GM23338 (cell line): ENCODE measurements at regions not wholly inside any gene's neighbourhood (a gene's known extent, or its start where the extent isn't known, plus 50 kb on each side); places are given as distances from the start of the nearest gene placed in this dataset.

Experiments
- CREB1 ChIP-seq: fragments of 250-450 bp; sonication (Bioruptor Pico); IDR thresholded peaks from 2 replicates; pipeline ENCODE4 v1.5.0; 2020; ENCODE audit warnings: low read depth, mild to moderate bottlenecking, moderate library complexity
- JUNB ChIP-seq: IDR thresholded peaks from one replicate; pipeline ENCODE4 v1.6.1; 2016; ENCODE audit warnings: antibody characterized with exemption; ENCODE audit not compliant: unreplicated experiment
- NANOG ChIP-seq: IDR thresholded peaks from 2 replicates; pipeline ENCODE4 v1.6.1; 2016; ENCODE audit warnings: antibody characterized with exemption, borderline replicate concordance
- POLR2AphosphoS5 ChIP-seq: IDR thresholded peaks from 2 replicates; pipeline ENCODE4 v1.6.1; 2016; ENCODE audit warnings: antibody characterized with exemption, low read depth
- REST ChIP-seq: IDR thresholded peaks from one replicate; pipeline ENCODE4 v1.6.1; 2018; ENCODE audit warnings: antibody characterized with exemption; ENCODE audit not compliant: unreplicated experiment
- STAT1 ChIP-seq: IDR thresholded peaks from one replicate; pipeline ENCODE4 v1.6.1; 2016; ENCODE audit warnings: antibody characterized with exemption; ENCODE audit not compliant: unreplicated experiment
- ZNF114 ChIP-seq: fragments of 250-450 bp; sonication (Bioruptor Pico); IDR thresholded peaks from 2 replicates; pipeline ENCODE4 v1.5.0; 2020; ENCODE audit warnings: mild to moderate bottlenecking, moderate library complexity
- ZNF331 ChIP-seq: fragments of 250-450 bp; sonication (Bioruptor Pico); IDR thresholded peaks from 2 replicates; pipeline ENCODE4 v1.5.0; 2020; ENCODE audit warnings: low read depth, mild to moderate bottlenecking, moderate library complexity
- TF ChIP-seq, protein P1 (sequence below): fragments of 250-450 bp; sonication (Bioruptor Pico); IDR thresholded peaks from 2 replicates; pipeline ENCODE4 v1.5.0; 2020; ENCODE audit warnings: mild to moderate bottlenecking, moderate library complexity

DNA sequence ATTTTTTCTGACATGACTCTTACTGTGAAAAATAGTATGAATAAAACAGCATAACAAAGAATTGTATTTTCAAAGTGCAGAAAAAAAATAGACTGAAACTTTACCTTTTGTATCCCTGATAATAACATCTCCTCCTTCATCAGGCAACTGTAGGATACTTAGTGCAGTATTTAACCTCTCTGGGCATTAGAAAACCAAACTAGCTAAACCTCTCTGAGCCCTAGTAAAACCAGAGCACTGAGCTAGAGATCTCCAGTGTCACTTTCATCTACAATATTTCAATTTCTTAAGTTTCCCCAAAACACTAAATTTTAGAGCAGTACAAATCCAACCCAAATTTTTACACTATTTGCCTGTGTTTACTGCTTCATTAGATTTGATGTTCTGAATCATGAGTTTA, 594.0 kb upstream of the LINC00305 start (continued):
- TF ChIP-seq, protein P1, sequence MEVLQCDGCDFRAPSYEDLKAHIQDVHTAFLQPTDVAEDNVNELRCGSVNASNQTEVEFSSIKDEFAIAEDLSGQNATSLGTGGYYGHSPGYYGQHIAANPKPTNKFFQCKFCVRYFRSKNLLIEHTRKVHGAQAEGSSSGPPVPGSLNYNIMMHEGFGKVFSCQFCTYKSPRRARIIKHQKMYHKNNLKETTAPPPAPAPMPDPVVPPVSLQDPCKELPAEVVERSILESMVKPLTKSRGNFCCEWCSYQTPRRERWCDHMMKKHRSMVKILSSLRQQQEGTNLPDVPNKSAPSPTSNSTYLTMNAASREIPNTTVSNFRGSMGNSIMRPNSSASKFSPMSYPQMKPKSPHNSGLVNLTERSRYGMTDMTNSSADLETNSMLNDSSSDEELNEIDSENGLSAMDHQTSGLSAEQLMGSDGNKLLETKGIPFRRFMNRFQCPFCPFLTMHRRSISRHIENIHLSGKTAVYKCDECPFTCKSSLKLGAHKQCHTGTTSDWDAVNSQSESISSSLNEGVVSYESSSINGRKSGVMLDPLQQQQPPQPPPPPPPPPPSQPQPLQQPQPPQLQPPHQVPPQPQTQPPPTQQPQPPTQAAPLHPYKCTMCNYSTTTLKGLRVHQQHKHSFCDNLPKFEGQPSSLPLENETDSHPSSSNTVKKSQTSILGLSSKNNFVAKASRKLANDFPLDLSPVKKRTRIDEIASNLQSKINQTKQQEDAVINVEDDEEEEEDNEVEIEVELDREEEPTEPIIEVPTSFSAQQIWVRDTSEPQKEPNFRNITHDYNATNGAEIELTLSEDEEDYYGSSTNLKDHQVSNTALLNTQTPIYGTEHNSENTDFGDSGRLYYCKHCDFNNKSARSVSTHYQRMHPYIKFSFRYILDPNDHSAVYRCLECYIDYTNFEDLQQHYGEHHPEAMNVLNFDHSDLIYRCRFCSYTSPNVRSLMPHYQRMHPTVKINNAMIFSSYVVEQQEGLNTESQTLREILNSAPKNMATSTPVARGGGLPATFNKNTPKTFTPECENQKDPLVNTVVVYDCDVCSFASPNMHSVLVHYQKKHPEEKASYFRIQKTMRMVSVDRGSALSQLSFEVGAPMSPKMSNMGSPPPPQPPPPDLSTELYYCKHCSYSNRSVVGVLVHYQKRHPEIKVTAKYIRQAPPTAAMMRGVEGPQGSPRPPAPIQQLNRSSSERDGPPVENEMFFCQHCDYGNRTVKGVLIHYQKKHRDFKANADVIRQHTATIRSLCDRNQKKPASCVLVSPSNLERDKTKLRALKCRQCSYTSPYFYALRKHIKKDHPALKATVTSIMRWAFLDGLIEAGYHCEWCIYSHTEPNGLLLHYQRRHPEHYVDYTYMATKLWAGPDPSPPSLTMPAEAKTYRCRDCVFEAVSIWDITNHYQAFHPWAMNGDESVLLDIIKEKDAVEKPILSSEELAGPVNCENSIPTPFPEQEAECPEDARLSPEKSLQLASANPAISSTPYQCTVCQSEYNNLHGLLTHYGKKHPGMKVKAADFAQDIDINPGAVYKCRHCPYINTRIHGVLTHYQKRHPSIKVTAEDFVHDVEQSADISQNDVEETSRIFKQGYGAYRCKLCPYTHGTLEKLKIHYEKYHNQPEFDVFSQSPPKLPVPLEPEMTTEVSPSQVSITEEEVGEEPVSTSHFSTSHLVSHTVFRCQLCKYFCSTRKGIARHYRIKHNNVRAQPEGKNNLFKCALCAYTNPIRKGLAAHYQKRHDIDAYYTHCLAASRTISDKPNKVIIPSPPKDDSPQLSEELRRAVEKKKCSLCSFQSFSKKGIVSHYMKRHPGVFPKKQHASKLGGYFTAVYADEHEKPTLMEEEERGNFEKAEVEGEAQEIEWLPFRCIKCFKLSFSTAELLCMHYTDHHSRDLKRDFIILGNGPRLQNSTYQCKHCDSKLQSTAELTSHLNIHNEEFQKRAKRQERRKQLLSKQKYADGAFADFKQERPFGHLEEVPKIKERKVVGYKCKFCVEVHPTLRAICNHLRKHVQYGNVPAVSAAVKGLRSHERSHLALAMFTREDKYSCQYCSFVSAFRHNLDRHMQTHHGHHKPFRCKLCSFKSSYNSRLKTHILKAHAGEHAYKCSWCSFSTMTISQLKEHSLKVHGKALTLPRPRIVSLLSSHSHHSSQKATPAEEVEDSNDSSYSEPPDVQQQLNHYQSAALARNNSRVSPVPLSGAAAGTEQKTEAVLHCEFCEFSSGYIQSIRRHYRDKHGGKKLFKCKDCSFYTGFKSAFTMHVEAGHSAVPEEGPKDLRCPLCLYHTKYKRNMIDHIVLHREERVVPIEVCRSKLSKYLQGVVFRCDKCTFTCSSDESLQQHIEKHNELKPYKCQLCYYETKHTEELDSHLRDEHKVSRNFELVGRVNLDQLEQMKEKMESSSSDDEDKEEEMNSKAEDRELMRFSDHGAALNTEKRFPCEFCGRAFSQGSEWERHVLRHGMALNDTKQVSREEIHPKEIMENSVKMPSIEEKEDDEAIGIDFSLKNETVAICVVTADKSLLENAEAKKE (CRISPR knock-in tag) = no peak
- no peak for TF ChIP-seq POLR2AphosphoS5
- no peak for TF ChIP-seq JUNB
- TF ChIP-seq STAT1 = no peak
- TF ChIP-seq CREB1 = no peak
- TF ChIP-seq NANOG = no peak
- no peak for TF ChIP-seq ZNF114 (CRISPR knock-in tag)
- no peak for TF ChIP-seq ZNF331 (CRISPR knock-in tag)
- no peak for TF ChIP-seq REST
